ENCODE measurements at regions not wholly inside any gene's neighbourhood (a gene's known extent, or its start where the extent isn't known, plus 50 kb on each side); places are given as distances from the start of the nearest gene placed in this dataset.
A peak's percentile ranks its signal among the peaks of the same experiment; 100 is the strongest.
"Not testable (repeated sequence)": the region's sequence is repeated elsewhere in the genome, so short reads cannot be mapped to it uniquely, and the experiment has no call there.

DNA sequence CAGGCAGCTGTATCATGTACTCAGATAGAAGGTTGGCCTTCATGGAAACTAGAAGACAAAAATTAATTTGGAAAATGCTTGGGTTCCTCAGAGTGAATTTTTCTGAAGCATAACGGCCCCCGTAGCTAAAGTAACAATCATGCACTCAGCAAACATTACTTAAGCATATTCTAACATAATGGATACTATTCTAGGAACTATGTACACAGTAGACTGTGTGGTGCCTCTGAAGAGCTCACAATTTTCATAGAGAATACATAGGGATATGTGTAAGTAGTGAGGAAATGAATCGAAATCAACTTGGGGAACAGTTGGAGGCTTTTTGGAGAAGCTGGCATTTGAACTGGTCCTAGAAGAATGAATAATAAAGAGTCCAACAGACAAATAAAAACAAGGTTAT lies 1045.0 kb downstream of the GLUD2 start:
- DNase-seq = no peak

DNA sequence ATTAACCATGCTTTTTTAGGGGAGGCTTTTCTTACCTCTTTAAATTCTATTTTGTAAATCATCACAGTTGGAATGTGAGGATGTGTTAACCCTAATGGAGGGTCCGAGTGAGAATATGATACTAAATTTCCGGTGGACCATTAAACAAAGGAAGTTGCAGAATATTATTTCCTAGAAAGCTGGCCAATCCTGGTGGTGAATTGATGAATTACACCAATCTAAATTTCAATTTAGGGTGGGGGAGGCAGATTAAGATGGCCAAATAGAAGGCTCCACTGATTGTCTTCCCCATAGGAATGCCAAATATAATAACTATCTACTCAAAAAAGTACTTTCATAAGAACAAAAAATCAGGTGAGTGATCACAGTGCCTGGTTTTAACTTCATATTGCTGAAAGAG lies 1045.6 kb downstream of the GLUD2 start:
- no peak for DNase-seq

DNA sequence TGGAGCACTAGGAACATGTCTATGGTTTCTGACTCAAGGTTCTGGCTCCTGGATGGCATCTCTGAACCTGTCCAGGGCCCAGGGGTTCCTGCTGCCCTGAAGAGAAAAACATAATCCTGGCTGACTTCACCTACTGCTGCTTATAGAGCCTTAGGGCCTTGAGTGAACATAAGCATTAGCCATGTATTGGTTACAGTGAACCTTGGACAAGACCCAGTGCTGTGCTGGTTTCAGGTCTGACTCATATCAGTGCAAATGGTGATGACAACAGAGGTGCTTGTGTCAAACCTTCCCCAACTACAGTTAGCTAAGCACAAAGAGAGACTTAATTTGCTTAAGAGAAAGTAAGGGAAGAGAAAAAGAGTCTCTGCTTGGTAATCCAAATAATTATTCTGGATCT lies 1047.2 kb downstream of the GLUD2 start:
- DNase-seq = peak; percentile 13

DNA sequence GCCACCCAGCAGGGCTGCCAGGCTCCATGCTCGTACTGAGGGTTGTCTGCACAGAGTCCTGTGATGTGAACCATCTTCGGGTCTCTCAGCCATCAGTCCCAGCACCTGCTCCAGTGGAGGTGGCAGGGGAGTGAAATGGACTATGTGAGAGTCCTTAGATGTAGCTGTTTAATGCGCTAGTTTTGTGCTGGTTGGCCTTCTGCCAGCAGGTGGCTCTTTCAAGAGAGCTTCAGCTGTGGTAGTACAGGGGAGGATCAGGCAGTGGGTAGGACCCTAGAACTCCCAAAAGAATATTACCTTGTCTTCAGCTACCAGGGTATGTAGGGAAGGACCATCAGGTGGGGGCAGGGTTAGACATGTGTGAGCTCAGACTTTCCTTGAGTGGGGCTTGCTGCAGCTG lies 1066.0 kb downstream of the GLUD2 start:
- no peak for DNase-seq

DNA sequence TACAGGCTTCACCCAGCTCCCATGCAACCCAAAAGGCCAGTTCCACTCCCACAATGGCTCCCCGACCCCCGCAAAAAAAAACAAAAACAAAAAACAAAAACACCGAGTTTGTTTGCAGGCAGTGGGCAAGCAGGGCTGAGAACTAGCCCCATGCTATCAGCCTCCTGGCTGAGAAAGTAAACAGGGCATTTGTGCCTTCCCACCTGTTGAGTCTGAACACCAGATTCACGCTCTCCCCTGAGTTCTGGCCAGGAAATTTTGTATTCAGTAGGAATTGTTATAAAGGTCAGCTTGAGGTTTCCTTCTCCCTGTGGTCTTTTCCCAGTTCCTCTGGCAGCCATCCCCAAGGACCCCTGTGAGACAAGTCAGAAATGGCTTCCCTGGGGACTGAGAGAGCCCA lies 1066.5 kb downstream of the GLUD2 start:
- no peak for DNase-seq

DNA sequence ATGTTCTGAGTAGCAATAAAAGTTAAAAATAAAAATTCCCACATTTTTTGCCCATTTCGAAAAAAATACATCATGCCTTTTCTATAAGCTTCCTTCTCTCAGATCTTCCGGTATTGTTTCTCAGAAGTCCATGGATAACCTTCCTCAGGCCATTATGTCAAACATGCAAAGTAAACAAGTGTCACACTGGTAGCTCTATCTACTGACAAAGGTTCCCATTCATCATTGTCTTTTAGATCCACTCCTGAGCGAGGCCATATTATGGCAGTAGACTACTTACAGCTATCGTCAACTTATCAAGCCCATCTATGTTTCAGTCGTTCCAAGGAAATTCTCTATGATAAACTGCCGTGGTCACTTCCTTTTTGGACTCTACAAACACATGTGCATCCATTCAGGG lies 1068.2 kb downstream of the GLUD2 start:
- no peak for DNase-seq

DNA sequence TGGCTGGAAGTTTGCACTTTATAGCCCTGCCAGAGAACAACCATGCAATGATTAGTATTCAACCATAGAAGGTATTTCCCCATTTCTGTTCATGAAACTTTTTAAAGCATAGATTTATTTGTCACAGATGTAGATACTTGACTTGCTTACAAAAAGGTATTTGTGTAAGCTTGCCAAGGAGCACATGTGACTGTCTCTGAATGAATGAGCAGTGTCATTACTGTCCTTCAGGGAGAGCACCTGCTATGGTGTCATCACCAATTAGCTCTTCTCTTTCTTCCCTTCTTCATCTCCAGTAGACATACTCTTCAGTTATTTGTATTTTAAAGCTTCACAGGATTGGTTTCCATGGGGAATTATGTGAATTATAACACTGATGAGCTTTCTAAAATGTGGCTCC lies 1064.7 kb upstream of the GRIA3 start:
- DNase-seq = no peak

DNA sequence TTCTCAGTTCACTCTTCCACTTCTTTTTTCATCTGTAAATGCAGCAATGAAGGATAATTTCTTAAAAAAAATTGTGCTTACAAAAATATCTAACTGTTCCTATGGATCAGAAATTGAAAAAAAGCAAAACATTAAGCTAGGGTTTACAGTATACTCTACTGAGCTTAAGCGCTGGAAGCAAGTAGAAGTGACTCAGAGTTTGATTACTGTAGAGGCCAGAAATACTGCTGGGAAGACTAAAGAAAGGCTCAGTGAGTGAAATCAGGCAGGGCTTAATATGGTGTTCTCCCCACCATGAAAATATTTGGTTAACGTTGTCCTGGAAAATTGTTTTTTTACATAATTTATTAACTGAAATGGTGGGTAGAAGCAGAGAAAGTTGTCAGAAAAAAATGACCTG lies 1061.8 kb upstream of the GRIA3 start:
- no peak for DNase-seq

DNA sequence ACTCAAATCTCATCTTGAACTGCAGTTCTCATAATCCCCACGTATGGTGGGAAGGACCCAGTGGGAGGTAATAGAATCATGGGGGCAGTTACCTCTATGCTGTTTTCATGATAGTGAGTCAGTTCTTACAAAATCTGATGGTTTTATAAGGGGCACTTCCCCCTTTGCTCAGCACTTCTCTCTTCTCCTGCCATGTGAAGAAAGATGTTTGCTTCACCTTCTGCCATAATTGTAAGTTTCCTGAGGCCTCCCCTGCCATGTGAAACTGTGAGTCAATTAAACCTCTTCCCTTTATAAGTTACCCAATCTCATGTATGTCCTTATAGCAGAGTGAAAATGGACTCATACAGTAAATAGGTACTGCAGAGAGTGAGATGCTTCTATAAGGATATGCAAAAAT lies 1050.6 kb upstream of the GRIA3 start:
- DNase-seq = no peak

DNA sequence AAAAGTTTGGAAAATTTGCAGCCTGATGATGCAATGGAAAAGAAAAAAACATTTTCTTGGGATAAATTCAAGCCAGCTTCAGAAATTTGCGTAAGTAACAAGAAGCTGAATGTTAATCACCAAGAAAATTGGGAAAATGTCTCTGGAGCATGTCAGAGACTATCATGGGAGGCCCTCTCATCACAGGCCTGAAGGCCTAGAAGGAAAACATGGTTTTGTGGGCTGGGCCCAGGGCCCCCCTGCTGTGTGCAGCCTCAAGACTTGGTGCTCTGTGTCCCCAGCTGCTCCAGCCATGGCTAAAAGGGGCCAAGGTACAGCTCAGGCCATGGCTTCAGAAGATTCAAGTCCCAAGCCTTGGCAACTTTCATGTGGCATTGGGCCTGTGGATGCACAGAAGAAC lies 1049.8 kb upstream of the GRIA3 start:
- DNase-seq = no peak

DNA sequence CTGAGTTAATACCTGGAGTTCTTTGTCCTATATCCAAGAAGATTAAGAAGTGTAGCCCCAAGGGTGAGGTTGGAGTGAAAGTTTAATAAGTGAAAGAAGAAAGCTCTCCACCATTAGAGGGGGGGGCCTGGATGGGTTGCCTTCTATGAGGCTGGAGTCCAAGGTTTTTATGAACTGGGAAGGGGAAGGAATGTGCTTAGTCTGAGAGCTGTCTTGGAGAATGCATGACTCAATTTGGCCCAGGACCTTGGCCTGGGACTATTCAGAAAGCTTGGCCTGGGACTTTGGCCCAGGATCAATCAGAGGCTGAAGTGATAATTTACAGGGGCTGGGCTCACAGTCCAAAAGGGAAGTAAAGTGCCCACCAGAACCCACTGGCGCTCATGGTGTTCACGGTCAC lies 1049.0 kb upstream of the GRIA3 start:
- no peak for DNase-seq

DNA sequence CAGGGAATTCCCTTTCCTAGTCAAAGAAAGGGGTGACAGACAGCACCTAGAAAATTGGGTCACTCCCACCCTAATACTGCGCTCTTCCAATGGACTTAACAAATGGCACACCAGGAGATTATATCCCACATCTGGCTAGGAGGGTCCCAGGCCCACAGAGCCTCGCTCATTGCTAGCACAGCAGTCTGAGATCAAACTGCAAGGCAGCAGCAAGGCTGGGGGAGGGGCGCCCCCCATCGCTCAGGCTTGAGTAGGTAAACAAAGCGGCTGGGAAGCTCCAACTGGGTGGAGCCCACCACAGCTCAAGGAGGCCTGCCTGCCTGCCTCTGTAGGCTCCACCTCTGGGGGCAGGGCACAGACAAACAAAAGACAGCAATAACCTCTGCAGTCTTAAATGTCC lies 1043.9 kb upstream of the GRIA3 start:
- DNase-seq = not testable (repeated sequence)

DNA sequence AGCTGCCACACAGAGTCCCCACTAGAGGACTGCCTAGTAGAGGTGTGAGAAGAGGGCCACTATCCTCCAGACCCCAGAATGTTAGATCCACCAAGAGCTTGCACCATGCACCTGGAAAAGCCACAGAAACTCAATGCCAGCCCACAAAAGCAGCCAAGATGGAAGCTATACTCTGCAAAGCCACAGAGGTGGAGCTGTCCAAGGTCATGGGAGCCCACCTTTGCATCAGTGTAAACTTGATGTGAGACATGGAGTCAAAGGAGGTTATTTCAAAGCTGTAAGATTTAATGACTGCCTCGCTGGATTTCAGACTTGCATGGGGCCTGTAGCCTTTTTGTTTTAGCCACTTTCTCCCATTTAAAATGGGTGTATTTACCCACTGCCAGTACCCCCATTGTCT lies 1030.1 kb upstream of the GRIA3 start:
- DNase-seq = no peak

DNA sequence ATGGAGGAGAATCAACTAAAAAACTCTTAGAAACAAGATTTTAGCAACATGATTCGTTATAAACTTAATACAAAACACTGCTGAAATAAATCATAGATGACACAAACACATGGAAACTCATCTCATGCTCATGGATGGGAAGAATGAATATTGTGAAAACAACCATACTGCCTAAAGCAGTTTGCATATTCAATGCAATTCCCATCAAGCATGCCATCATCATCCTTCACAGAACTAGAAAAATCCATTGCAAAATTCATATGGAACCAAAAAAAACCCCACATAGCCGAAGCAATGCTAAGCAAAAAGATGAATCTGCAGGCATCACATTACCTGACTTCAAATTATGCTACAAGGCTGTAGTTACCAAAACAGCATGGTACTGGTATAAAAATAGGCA lies 1015.8 kb upstream of the GRIA3 start:
- DNase-seq = no peak

DNA sequence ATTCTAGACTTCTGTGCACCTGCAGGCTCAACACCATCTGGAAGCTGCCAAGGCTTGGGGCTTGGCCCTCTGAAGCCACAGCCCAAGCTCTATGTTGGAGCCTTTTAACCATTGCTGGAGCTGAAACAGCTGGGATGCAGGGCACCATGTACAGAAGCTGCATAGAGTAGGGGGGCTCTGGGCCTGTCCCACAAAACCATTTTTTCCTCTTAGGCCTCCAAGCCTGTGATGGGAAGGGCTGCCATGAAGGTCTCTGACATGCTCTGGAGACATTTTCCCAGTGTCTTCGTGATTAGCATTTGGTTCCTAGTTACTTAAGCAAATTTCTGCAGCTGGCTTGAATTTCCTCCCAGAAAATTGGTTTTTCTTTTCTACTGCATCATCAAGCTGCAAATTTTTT lies 999.3 kb upstream of the GRIA3 start:
- no peak for DNase-seq

DNA sequence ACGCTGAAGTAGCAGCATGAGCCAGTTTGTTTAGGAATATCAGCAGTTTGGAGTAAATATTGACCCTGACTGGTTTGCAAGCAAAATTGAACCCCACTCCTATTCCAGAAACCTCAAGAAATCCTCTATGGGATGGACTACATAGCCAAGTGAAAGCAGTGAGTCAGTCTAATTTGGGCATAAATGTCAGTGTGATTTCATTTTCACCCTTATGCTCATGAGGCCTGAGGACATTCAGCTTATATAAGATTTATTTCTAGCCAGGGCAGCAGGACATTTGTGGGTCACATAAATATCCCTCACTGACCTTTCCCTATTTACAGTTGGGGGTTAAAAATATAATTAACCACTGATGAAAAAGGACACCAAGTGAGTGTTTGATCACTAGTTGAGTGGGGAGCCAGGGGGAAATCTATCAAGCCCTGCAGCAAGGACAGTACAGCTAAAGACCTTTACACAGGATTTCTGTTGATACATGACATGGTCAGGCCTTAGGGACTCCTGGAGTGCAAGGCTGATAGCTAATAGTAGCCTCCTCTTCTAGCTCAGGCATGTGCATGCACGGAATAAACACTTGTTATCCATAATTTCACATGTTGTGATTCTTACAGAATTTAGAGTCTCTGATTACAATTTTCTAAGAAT lies 996.9 kb upstream of the GRIA3 start:
- DNase-seq = no peak

DNA sequence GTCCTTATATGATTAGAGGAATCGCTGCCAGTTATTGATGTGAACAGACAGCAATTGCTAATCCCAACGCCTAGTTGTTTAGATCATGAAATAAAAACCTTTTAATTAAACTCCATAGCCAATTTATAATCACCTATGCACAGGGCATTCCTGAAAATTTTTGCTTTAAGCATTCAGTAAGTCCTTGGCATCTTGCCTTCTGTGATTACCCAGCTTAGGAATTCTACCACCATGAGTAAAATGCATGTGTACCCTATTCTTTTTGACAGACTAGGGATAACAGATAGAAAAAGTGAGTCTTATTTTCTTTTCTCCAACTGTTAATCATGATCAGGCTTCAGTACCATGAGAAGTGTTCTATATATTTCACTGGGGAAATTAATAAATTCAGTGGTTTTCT lies 995.3 kb upstream of the GRIA3 start:
- no peak for DNase-seq

DNA sequence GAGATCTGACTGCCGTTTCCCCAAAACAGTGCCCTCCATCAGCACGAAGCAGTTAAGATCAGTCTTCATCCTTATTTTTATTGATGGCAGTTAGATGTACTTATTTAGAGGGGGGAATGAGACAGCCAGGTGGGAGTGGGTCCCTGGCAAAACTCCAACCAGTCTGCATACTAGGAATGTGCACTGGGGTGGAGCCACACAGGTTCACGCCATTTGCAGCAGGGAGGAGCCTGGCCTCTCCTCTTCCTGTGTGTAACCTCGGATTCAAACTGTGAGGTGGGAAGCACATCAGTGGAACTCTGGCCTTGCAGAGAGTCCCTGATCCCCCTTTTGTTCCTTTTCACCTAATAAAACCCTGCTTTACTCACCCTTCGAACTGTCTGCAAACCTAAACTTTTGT lies 987.7 kb upstream of the GRIA3 start:
- no peak for DNase-seq

DNA sequence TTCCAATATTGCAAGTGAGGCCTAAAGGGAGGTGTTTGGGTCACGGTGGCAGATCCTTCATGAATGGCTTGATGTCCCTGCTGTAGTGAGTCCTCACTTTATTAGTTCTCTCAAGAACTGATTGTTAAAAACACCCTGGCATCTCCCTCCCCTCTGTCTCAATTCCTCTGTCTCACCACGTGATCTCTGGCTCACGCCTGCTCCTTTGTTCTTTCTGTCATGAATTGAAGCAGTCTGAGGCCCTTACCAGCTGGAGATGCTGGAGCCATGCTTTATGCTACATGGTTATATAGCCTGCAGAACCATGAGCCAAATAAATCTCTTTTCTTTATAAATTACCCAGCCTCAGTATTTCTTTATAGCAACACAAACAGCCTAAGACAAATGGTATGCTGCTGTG lies 980.7 kb upstream of the GRIA3 start:
- no peak for DNase-seq

DNA sequence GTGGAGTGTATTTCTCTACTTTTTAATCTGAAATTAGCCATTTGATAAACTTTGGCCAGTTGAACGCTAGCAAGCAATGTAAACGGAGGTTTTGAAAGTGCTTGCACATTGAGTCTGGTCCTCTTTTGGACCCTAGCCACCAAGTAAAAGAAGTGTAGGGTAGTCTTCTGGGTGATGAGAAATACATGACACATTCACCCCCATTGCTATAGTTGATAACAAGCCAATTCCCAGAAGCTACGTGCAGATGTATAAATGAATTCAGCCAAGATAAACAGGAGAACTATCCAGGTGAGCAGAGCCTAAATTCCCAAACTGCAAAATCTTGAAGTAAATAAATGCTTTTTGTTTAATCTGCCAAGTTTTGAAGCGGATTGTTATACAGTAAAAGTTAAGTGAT lies 965.4 kb upstream of the GRIA3 start:
- no peak for DNase-seq

DNA sequence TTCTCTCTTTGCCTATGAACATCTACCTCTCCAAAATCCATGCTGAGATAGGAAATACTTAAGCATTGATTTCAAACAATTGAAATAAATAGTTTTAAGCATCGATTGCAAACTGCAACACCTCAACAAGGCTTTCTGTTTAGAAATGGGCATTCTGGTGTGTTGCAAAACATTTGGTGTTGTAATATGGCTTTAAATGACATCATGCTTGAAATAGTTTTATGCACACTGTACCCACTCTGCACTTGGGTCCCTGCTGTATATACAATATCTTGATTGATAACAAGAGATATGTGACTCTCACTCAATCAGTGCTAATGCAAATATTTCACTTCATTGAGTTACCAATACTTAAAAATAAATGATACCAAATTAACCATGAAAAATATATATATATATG lies 964.9 kb upstream of the GRIA3 start:
- no peak for DNase-seq

DNA sequence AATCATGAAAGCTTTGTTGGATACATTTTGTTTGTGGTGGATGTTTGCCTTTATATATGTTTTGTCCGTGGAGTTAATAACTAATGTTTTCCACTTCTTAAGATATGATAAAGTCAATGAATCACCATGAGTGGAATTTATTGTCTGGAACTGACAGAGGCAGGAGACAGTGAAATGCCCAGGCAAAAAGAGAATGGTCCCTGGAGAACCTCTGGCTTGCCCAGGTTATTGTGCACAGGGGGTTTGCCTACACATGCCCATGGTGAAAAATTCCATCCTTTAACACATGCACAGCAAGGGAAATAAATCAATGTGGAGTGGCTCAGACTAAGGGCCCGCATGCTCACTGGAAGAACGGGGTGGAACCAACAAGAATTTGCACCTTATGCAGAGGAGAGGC lies 964.3 kb upstream of the GRIA3 start:
- DNase-seq = no peak

DNA sequence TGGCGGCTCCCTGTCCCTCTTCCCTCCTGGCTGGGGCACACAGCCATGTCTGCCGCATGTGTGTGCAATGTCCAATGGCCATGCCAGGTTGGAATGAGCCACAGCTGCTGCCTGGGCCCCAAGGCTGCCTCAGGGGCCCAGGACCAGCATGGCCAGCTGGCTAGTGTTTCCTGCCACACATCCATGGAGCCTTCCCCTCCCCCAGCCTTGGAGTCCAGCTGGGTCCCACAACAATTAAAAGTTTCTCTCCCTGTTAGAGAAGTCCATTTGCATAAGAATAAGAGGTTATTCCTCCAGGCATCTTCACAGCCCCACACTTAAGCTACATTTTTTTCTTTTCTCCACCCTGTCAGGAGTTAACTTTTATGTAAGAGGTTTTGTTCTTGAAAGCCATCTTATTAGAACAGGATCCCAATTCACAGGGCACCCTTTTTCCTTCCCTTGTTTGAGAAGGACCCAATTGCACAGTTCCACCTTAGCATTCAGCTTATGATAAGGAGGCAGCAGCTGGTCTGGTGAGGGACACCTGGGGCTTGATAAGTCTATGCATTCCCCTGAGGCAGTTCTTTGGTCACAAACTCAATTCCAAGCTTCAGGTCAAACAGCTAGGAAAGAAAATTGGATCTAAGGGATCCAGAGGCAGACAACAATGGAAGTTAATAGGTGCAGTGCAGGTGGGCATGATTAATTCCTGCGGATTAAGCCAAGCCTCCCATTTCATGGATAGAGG lies 963.3 kb upstream of the GRIA3 start:
- DNase-seq = no peak

DNA sequence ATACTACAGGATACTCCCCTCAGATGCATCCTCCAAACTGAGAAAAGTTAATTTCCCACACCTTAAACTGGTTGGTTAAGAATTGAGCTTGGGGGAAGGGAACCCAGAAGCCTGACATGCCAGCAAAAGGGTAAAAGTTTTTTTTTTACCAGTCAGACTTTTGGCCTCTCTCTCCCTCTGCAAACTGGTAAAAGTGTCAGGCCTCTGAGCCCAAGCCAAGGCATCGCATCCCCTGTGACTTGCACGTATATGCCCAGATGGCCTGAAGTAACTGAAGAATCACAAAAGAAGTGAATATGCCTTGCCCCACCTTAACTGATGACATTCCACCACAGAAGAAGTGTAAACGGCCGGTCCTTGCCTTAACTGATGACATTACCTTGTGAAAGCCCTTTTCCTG lies 962.3 kb upstream of the GRIA3 start:
- DNase-seq = not testable (repeated sequence)

DNA sequence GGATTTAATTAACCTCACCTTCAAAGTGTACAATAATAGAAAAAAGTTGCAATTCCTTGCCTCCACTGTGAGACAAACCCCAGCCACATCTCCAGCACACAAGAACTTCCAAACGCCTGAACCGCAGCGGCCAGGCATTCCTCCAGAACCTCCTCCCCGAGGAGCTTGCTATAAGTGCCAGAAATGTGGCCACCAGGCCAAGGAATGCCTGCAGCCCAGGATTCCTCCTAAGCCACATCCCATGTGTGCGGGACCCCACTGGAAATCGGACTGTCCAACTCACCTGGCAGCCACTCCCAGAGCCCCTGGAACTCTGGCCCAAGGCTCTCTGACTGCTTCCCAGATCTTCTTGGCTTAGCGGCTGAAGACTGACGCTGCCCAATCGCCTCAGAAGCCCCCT lies 959.9 kb upstream of the GRIA3 start:
- not testable (repeated sequence) for DNase-seq
